Suprapubic skin (tissue), 3 donors: ENCODE measurements at regions not wholly inside any gene's neighbourhood (a gene's known extent, or its start where the extent isn't known, plus 50 kb on each side); places are given as distances from the start of the nearest gene placed in this dataset.

Experiments
- CTCF ChIP-seq, 2 donors: fragments of 200-600 bp in 1 of 2; fragments of 450-650 bp in 1 of 2; sonication (generic) in 1 of 2; IDR thresholded peaks; one replicate each; pipeline ENCODE4 v1.5.1; 2016 to 2019; ENCODE audit warnings: antibody characterized with exemption in 2 of 2, mild to moderate bottlenecking in 1 of 2, moderate library complexity in 1 of 2
- EP300 ChIP-seq: sonication (generic); formaldehyde crosslinking; IDR thresholded peaks from one replicate; pipeline ENCODE4 v1.6.1; 2017; ENCODE audit warnings: antibody characterized with exemption

- TF ChIP-seq EP300 = no peak
- no peak for TF ChIP-seq CTCF (IDR thresholded peaks at IDR 0.05)
Measured at GRCh38 chr5:93193431-93194347, 387.3 kb downstream of the NR2F1-AS1 start.
